Tibial artery (tissue), 4 donors: ENCODE measurements at regions not wholly inside any gene's neighbourhood (a gene's known extent, or its start where the extent isn't known, plus 50 kb on each side); places are given as distances from the start of the nearest gene placed in this dataset.

Experiments
- DNase-seq, 2 donors: peaks; one replicate each; pipeline ENCODE4 v3.0.0-alpha.2; 2019
- H3K27ac ChIP-seq, 2 donors: fragments of 200-600 bp; sonication (generic) in 1 of 2; 1 replicate in 1 of 2; 2 replicates in 1 of 2; pipeline ENCODE4 v1.5.1; 2018 to 2019; ENCODE audit warnings: mild to moderate bottlenecking in 1 of 2
- H3K27me3 ChIP-seq, 2 donors: fragments of 200-600 bp; sonication (generic) in 1 of 2; one replicate each; pipeline versions ENCODE4 v1.5.1 to v1.6.0; 2016 to 2019
- H3K36me3 ChIP-seq, 3 donors: fragments of 200-600 bp; sonication (generic) in 2 of 3; one replicate each; pipeline ENCODE4 v1.5.1; 2016 to 2019; ENCODE audit warnings: mild to moderate bottlenecking in 2 of 3
- H3K4me1 ChIP-seq, 4 donors: fragments of 200-600 bp; sonication (generic) in 2 of 4; 1 replicate in 3 of 4; 2 replicates in 1 of 4; pipeline ENCODE4 v1.5.1; 2016 to 2019
- H3K4me3 ChIP-seq, 2 donors: fragments of 200-600 bp; sonication (generic) in 1 of 2; 1 replicate in 1 of 2; 2 replicates in 1 of 2; pipeline ENCODE4 v1.5.1; 2018 to 2019; ENCODE audit warnings: mild to moderate bottlenecking in 2 of 2
- H3K9me3 ChIP-seq, 3 donors: fragments of 200-600 bp; sonication (generic) in 1 of 3; one replicate each; pipeline ENCODE4 v1.5.1; 2016 to 2019
- CTCF ChIP-seq, 2 experiments: fragments of 200-600 bp in 1 of 2; fragments of 450-650 bp in 1 of 2; IDR thresholded peaks; one replicate each; pipeline ENCODE4 v1.5.1; 2017 to 2019; ENCODE audit warnings: antibody characterized with exemption in 2 of 2, mild to moderate bottlenecking in 1 of 2, moderate library complexity in 1 of 2
- intact Hi-C: fragments of 100-400 bp; cut with DNase I; formaldehyde crosslinking; loops from one replicate; pipeline ENCODE4 v1.15.0; 2023; ENCODE audit warnings: low total_unique reads

GRCh38 chr16:88327561-88328312 is 55.0 kb upstream of the ZNF469 start:
- intact Hi-C loops = no loop called here

GRCh38 chr16:88328313-88328980 is 54.3 kb upstream of the ZNF469 start:
- Histone ChIP-seq H3K4me3 (no peak overlapping the region), H3K4me1 (peaks cover 8 to 17% (median 15%) of the 10 kb centered on the region in 4 donors), H3K27me3 (no peaks in the 10 kb centered on the region), H3K36me3 (no peaks in the 10 kb centered on the region), H3K9me3 (no peaks in the 10 kb centered on the region), H3K27ac (no peak overlapping the region)
- TF ChIP-seq CTCF (IDR thresholded peaks at IDR 0.05) = no peak
- intact Hi-C loops = no loop called here
- no peak for DNase-seq

More at GRCh38 chr16:88327561-88328312, 55.0 kb upstream of the ZNF469 start:
- Histone ChIP-seq H3K36me3 (no peaks in the 10 kb centered on the region), H3K4me1 (peaks cover 6 to 11% (median 10%) of the 10 kb centered on the region in 4 donors), H3K4me3 (no peak overlapping the region), H3K9me3 (no peaks in the 10 kb centered on the region), H3K27ac (no peak overlapping the region), H3K27me3 (no peaks in the 10 kb centered on the region)
- no peak for DNase-seq
- TF ChIP-seq CTCF (IDR thresholded peaks at IDR 0.05) = no peak

- no peak for DNase-seq
- Histone ChIP-seq H3K36me3 (no peaks in the 10 kb centered on the region), H3K27ac (no peak overlapping the region), H3K4me3 (no peak overlapping the region), H3K4me1 (peaks cover 8 to 22% (median 16%) of the 10 kb centered on the region in 4 donors), H3K9me3 (no peaks in the 10 kb centered on the region), H3K27me3 (no peaks in the 10 kb centered on the region)
- intact Hi-C loops = no loop called here
- TF ChIP-seq CTCF (IDR thresholded peaks at IDR 0.05) = no peak
Measured at GRCh38 chr16:88329726-88330700, 52.7 kb upstream of the ZNF469 start.

GRCh38 chr16:88330971-88331890 is 51.5 kb upstream of the ZNF469 start:
- no peaks in the 10 kb centered on the region for H3K36me3 ChIP-seq
- H3K27ac ChIP-seq = peak overlapping the region; percentile 46 to 70
- intact Hi-C loops = no loop called here
- H3K27me3 ChIP-seq = no peaks in the 10 kb centered on the region
- no peak overlapping the region for H3K4me3 ChIP-seq
- H3K9me3 ChIP-seq = no peaks in the 10 kb centered on the region
- no peak for TF ChIP-seq CTCF (IDR thresholded peaks at IDR 0.05)
- DNase-seq = no peak
- H3K4me1 ChIP-seq = peaks cover 8 to 22% (median 16%) of the 10 kb centered on the region in 4 donors
